ENCODE measurements at regions not wholly inside any gene's neighbourhood (a gene's known extent, or its start where the extent isn't known, plus 50 kb on each side); places are given as distances from the start of the nearest gene placed in this dataset.

DNA sequence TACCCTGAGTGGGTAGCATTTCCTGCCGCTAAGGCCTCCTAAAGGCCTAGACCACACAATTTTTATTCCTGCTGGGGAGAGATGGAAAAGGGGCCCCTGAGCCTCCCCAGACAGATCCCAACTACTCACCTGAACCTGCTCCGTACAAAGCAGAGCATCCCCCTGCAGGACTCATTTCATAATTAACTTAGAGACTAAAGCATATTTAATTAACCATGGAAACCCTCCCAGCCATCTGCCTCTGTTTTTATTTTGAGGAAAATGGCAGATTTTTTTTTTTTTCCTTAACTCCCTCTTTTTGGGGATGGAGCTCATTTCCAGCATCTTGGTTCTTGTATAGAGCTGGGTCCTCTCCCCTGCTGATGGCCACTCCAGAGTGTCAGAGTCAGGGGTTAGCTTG, 96.5 kb upstream of the CRHR1 start:
- H3K27me3 ChIP-seq (ENCODE audit: insufficient read depth, low read length), result peaks cover 11% of the 10 kb centered on the region
- H2AFZ ChIP-seq (ENCODE audit: low read depth, low read length), result no peak overlapping the region
- H3K36me3 ChIP-seq (ENCODE audit: insufficient read depth, low read length), result no peaks in the 10 kb centered on the region
- H3K4me3 ChIP-seq (ENCODE audit: low read length), result no peak overlapping the region
- peaks cover 6% of the 10 kb centered on the region for H3K4me1 ChIP-seq (ENCODE audit: insufficient read depth, low read length)
- no peaks in the 10 kb centered on the region for H3K9me3 ChIP-seq (ENCODE audit: low read length)

DNA sequence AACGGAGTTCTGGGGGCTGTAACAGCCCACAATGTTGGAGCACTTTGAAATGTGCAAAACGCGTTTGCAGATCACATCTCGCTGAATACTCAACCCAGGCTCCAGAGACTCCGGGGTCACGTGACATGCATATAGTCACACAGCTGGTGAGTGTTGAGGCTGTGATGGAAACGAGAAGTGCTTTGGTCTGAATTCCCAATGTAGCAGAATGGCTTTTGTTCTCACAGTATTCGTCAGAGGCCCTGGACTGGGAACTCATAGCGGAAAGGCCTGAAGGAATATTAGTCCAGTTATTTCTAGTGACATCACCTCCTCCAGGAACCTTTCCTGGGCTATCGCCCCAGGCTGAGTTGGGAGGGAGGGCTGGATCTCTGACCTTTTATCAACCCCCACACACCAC, 95.8 kb upstream of the CRHR1 start:
- H3K9me3 ChIP-seq (ENCODE audit: low read length), result no peaks in the 10 kb centered on the region

DNA sequence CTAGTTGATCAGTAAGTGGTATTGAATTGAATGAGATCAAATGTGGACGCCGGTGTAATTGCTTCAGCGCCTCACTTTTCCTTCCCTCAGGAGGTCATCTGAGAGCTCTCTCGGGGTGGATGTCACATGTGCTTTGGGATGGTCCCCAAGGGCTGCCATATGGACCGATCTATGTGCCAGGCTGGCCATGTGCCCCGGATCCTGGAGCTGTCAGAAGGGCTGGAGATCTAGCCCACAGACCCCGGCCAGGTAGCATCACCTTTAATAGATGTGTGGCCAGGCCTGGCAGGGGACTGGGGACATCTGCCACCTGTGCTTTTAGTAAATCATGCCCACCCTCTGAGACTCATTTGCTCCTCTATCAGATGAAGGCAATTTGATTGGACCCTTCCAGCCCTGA, 95.3 kb upstream of the CRHR1 start:
- Histone ChIP-seq H3K9me3 (ENCODE audit: low read length) (no peaks in the 10 kb centered on the region), H3K36me3 (ENCODE audit: insufficient read depth, low read length) (no peaks in the 10 kb centered on the region), H3K4me1 (ENCODE audit: insufficient read depth, low read length) (peaks cover 6% of the 10 kb centered on the region), H3K4me3 (ENCODE audit: low read length) (no peak overlapping the region), H2AFZ (ENCODE audit: low read depth, low read length) (no peak overlapping the region), H3K27me3 (ENCODE audit: insufficient read depth, low read length) (peaks cover 11% of the 10 kb centered on the region)

More for the DNA sequence above, 95.8 kb upstream of the CRHR1 start:
- H3K36me3 ChIP-seq (ENCODE audit: insufficient read depth, low read length), result no peaks in the 10 kb centered on the region
- H3K27me3 ChIP-seq (ENCODE audit: insufficient read depth, low read length), result peaks cover 11% of the 10 kb centered on the region
- peaks cover 6% of the 10 kb centered on the region for H3K4me1 ChIP-seq (ENCODE audit: insufficient read depth, low read length)
- no peak overlapping the region for H3K4me3 ChIP-seq (ENCODE audit: low read length)
- H2AFZ ChIP-seq (ENCODE audit: low read depth, low read length), result no peak overlapping the region

DNA sequence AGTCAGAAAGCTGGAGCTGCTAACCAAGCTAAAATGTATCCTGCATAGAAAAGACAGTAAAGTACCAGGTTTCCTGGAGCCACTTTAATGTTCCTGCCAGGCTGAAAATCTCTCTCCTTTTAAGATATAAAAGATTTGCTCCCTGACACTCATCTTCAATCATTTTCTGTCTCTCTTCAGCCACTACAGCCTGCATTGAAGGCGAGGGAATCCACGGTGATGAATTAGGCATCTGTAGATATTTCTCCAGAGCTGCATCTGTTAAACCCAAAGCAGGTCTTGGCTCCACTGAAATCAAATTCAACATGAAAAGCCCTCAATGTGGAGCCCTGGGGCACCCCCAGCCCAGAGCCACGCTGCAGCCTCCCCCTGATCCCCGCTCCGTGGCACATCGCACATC, 94.7 kb upstream of the CRHR1 start:
- Histone ChIP-seq H2AFZ (ENCODE audit: low read depth, low read length) (no peak overlapping the region), H3K36me3 (ENCODE audit: insufficient read depth, low read length) (no peaks in the 10 kb centered on the region), H3K27me3 (ENCODE audit: insufficient read depth, low read length) (peaks cover 11% of the 10 kb centered on the region), H3K4me3 (ENCODE audit: low read length) (no peak overlapping the region), H3K9me3 (ENCODE audit: low read length) (no peaks in the 10 kb centered on the region), H3K4me1 (ENCODE audit: insufficient read depth, low read length) (peaks cover 6% of the 10 kb centered on the region)

DNA sequence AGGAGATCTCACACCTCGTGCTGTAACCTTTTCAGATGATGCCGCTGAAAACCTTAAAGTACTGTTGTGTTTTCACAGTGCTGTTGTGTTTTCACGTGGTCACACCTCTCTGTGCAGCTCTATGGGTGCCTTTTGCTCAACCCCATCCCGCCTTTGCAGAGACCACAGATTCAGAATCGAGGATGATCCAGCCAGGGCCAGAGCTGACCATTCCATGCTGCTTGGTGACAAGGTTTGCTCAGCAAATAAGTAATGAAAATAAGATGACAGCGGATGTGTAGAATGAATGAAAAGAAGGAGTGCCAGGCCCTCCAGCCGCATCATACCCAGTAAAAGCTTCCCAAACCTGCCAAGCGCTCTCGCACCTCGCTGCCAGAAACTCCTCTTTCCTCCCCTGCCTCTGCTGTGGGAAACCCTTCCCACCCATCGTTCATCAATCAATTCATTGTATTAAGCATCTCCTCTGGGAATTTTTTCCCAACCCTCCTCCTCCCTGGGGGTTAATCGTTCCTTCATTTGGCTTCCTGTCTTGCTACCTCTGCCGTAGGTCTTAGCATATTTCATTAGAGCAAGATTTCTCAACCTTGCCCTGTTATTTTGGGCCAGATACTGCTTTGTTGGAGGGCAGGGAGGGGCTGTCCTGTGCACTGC, 93.4 kb upstream of the CRHR1 start:
- H3K27me3 ChIP-seq (ENCODE audit: insufficient read depth, low read length), result peaks cover 11% of the 10 kb centered on the region
- H3K36me3 ChIP-seq (ENCODE audit: insufficient read depth, low read length), result no peaks in the 10 kb centered on the region
- no peak overlapping the region for H3K4me3 ChIP-seq (ENCODE audit: low read length)
- no peaks in the 10 kb centered on the region for H3K9me3 ChIP-seq (ENCODE audit: low read length)
- no peak overlapping the region for H2AFZ ChIP-seq (ENCODE audit: low read depth, low read length)
- peaks cover 6% of the 10 kb centered on the region for H3K4me1 ChIP-seq (ENCODE audit: insufficient read depth, low read length)

DNA sequence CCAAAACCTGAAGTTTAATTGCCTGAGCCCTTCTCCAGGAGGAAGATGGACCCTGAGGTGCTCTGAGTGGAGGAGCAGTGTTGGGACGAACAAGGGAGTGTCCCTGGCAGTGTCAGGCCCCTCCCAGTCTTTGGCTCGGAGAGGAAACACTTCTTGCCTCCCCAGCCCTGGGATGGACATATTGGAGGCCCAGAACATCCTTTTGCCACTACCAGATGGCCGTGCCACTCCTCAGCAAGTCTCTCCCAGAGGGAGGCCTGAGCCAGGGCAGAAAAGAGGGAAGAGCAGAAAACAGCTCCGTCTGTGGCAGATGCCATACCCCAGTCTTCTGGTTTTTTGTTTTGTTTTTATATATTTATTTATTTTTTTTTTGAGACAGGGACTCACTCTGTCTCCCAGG, 91.5 kb upstream of the CRHR1 start:
- H3K4me1 ChIP-seq (ENCODE audit: insufficient read depth, low read length), result peaks cover 6% of the 10 kb centered on the region
- H3K36me3 ChIP-seq (ENCODE audit: insufficient read depth, low read length), result no peaks in the 10 kb centered on the region
- H2AFZ ChIP-seq (ENCODE audit: low read depth, low read length), result no peak overlapping the region
- no peaks in the 10 kb centered on the region for H3K9me3 ChIP-seq (ENCODE audit: low read length)
- peaks cover 11% of the 10 kb centered on the region for H3K27me3 ChIP-seq (ENCODE audit: insufficient read depth, low read length)
- H3K4me3 ChIP-seq (ENCODE audit: low read length), result no peak overlapping the region

DNA sequence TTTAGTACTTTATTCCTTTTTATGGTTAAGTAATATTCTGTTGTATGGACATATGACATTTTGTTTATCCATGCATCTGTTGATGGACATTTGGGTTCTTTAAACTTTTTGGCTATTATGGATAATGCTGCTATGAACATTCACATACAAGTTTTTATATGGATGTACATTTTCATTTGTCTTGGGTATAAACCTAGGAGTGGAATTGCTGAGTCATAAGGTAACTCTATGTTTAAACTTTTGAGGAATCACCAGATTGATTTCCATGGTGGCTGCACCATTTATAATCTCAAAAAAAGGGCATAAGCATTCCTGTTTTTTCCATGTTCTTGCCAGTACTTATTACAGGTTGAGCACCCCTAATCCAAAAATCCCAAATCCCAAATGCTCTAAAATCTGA, 90.3 kb upstream of the CRHR1 start:
- Histone ChIP-seq H3K4me3 (ENCODE audit: low read length) (no peak overlapping the region), H3K27me3 (ENCODE audit: insufficient read depth, low read length) (peaks cover 11% of the 10 kb centered on the region), H3K4me1 (ENCODE audit: insufficient read depth, low read length) (peaks cover 1% of the 10 kb centered on the region), H2AFZ (ENCODE audit: low read depth, low read length) (no peak overlapping the region), H3K9me3 (ENCODE audit: low read length) (no peaks in the 10 kb centered on the region), H3K36me3 (ENCODE audit: insufficient read depth, low read length) (no peaks in the 10 kb centered on the region)

DNA sequence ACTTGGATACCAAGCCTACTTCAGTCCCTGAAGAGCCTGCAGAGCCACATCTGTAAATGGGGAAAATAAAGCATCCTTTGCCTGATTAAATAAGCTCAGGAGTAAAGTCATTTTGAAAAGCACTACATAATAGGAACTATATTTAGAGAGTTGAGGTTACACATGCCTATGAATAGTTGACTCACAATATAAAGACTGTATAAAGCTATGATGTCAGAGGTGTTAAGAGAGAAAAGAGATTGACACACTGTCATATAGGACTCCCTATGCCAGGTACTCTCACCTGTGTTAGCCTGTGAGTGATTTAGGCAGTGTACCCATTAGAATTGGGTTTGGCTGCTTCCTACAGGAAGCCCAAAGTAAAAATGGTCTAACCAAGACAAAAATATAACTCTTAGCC, 87.7 kb upstream of the CRHR1 start:
- Histone ChIP-seq H2AFZ (ENCODE audit: low read depth, low read length) (no peak overlapping the region), H3K9me3 (ENCODE audit: low read length) (no peaks in the 10 kb centered on the region), H3K4me1 (ENCODE audit: insufficient read depth, low read length) (no peaks in the 10 kb centered on the region), H3K4me3 (ENCODE audit: low read length) (no peak overlapping the region), H3K27me3 (ENCODE audit: insufficient read depth, low read length) (peaks cover under 1% of the 10 kb centered on the region), H3K36me3 (ENCODE audit: insufficient read depth, low read length) (no peaks in the 10 kb centered on the region)

DNA sequence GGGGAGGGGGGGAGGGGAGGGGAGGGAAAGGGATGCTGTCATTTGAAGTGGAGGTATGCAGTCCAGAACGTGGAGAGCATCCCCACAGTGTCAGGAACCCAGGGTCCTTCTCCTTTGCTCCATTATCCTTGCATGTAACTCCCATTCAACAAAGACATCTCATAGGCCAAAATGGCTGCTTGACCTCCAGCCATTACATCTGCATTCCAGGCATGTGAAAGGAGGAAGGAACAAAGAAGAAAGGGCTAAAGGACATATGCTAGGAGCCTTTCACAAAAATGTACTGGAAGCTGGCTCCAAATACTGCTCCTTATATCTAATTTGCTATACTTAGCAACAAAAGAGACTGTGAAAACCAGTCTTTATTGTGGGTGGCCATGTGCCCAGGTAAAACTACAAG, 87.0 kb upstream of the CRHR1 start:
- Histone ChIP-seq H3K4me3 (ENCODE audit: low read length) (no peak overlapping the region), H3K9me3 (ENCODE audit: low read length) (no peaks in the 10 kb centered on the region), H2AFZ (ENCODE audit: low read depth, low read length) (no peak overlapping the region), H3K27me3 (ENCODE audit: insufficient read depth, low read length) (no peaks in the 10 kb centered on the region), H3K36me3 (ENCODE audit: insufficient read depth, low read length) (no peaks in the 10 kb centered on the region), H3K4me1 (ENCODE audit: insufficient read depth, low read length) (no peaks in the 10 kb centered on the region)

DNA sequence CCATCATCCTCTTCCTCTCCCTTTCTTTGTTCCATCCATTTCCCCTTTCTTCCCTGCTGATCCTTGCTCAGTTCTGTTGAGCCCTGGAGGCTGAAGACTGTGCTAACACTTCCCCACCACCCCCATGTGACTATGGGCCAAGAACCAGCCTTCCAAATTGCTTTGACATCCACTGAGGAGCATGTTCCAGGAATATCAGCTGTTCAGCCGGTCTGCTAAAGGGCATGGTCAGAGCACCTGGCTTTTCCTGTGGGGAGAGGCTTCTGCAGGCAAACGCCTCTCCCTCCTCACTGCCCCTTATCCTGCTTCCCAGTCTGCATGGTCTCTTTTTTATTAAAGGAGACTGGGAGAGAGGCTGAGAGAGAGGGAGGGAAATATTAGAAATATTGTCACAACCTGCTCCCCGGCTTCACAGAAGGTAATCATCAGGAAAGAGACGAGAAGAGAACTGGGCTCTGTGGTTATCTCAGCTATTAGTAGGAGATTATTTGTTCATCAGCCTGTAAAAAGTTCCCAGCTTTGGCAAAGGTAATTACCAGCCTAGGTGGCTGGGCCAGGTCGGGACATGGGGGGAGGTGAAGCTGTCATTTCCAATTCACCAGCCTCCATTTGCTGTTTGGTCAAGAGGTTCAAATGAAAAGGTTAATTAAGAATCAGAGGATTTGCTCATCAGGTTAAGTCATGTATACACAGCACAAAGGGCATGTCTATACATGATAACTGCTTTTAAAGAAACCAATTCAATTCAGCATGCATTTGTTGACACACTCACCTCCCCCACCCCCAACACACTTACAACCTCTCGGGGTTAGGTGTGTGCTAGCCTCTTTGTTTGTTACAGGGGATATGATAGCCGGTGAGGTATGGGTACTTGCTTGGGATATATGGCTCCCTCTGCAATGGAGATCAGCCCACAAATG, 83.7 kb upstream of the CRHR1 start:
- Histone ChIP-seq H3K4me3 (ENCODE audit: low read length) (no peak overlapping the region), H3K4me1 (ENCODE audit: insufficient read depth, low read length) (no peaks in the 10 kb centered on the region), H2AFZ (ENCODE audit: low read depth, low read length) (no peak overlapping the region), H3K27me3 (ENCODE audit: insufficient read depth, low read length) (peaks cover 11% of the 10 kb centered on the region), H3K36me3 (ENCODE audit: insufficient read depth, low read length) (no peaks in the 10 kb centered on the region), H3K9me3 (ENCODE audit: low read length) (no peaks in the 10 kb centered on the region)

DNA sequence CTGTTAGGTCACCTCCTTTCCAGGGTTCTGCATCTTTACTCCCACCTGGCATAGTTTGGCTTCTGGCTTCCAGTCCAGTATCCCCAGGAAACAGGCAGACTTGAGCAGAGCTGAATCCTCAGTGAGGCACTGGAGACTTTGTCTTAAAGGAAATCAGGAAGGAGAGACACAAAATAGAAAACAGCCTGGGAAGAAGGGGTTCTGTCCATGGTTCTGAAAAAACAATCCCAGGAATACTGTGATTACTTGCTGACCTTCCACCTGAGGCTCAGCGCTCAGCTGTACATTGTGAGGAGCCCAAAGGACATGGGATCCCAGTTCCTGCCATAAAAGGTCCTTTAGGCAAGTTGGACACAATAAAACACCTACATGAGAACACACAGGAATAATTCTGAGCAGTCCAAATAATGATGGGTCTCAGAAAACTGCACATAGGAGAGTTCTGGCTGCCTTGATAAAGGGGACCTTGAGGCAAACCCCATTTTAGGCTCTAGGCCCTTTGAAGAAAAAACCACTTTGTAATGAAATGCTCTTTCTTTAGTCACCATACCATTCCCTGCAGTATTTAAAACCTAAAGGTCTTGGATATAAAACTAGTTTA, 81.4 kb upstream of the CRHR1 start:
- H3K9me3 ChIP-seq (ENCODE audit: low read length), result no peaks in the 10 kb centered on the region
- H3K36me3 ChIP-seq (ENCODE audit: insufficient read depth, low read length), result no peaks in the 10 kb centered on the region
- H3K4me1 ChIP-seq (ENCODE audit: insufficient read depth, low read length), result no peaks in the 10 kb centered on the region
- H3K4me3 ChIP-seq (ENCODE audit: low read length), result no peak overlapping the region
- H3K27me3 ChIP-seq (ENCODE audit: insufficient read depth, low read length), result peaks cover 20% of the 10 kb centered on the region
- no peak overlapping the region for H2AFZ ChIP-seq (ENCODE audit: low read depth, low read length)

DNA sequence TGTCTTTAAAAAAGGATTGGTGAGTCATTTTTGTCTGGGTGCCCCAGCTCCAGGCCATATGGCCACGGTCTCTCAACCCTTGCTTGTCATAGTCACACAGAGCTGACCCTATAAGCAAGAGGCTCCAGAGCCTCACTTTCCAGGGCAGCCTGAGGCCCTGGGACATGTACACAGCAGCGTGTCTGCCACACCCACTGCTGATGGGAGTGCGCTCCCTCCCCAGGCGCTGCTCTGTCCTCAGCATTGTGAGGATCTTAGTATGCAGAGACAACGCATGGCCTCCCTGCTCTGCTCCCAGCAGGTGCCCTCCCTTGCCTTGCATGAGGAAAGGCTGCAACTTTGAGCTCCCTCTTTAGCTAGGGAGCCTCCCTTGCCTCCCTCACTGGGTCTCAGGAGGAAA, 80.8 kb upstream of the CRHR1 start:
- no peaks in the 10 kb centered on the region for H3K9me3 ChIP-seq (ENCODE audit: low read length)
- peaks cover 21% of the 10 kb centered on the region for H3K27me3 ChIP-seq (ENCODE audit: insufficient read depth, low read length)

DNA sequence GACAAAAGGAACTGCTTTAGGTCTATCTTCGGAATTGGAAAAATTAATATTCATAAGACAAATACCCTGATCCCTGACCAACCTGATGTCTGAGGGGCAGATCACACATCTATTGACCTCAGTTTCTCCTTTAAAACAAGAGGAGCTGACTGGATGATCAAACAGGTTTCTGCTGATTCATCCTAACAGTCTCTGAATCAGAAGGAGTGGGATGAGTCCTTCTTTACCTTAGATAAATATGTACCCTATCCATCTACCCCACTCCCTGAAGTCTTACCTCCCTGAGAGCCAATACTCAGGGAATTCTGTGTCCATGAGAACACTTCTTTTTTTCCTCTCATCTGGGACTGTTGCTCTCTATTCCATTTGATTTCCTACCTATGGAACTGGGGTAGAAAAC, 80.3 kb upstream of the CRHR1 start:
- no peaks in the 10 kb centered on the region for H3K36me3 ChIP-seq (ENCODE audit: insufficient read depth, low read length)
- peaks cover 21% of the 10 kb centered on the region for H3K27me3 ChIP-seq (ENCODE audit: insufficient read depth, low read length)
- H3K4me1 ChIP-seq (ENCODE audit: insufficient read depth, low read length), result no peaks in the 10 kb centered on the region
- no peak overlapping the region for H2AFZ ChIP-seq (ENCODE audit: low read depth, low read length)
- no peaks in the 10 kb centered on the region for H3K9me3 ChIP-seq (ENCODE audit: low read length)
- H3K4me3 ChIP-seq (ENCODE audit: low read length), result no peak overlapping the region

More for the DNA sequence above, 80.8 kb upstream of the CRHR1 start:
- Histone ChIP-seq H3K36me3 (ENCODE audit: insufficient read depth, low read length) (no peaks in the 10 kb centered on the region), H3K4me3 (ENCODE audit: low read length) (no peak overlapping the region), H3K4me1 (ENCODE audit: insufficient read depth, low read length) (no peaks in the 10 kb centered on the region), H2AFZ (ENCODE audit: low read depth, low read length) (no peak overlapping the region)
